HCT116 (cell line): ENCODE measurements at regions not wholly inside any gene's neighbourhood (a gene's known extent, or its start where the extent isn't known, plus 50 kb on each side); places are given as distances from the start of the nearest gene placed in this dataset.

Experiments
- CTCF ChIP-seq, 3 experiments: fragments of 200-600 bp in 1 of 3; sonication (generic) in 1 of 3; IDR thresholded peaks in 2 of 3; conservative IDR thresholded peaks in 1 of 3; 2 replicates each; pipeline ENCODE4 v1.5.1; 2012 to 2017; ENCODE audit warnings: low read depth in 2 of 3, low read length in 2 of 3, antibody characterized with exemption in 1 of 3, borderline replicate concordance in 1 of 3, control low read depth in 1 of 3, mild to moderate bottlenecking in 1 of 3, mixed read lengths in 1 of 3, mixed run types in 1 of 3, moderate library complexity in 1 of 3; ENCODE audit not compliant: insufficient read depth in 1 of 3
- EZH2 ChIP-seq: fragments of 200-600 bp; sonication (generic); IDR thresholded peaks from 2 replicates; pipeline ENCODE4 v1.6.1; 2017; ENCODE audit warnings: antibody characterized with exemption, mixed run types

DNA sequence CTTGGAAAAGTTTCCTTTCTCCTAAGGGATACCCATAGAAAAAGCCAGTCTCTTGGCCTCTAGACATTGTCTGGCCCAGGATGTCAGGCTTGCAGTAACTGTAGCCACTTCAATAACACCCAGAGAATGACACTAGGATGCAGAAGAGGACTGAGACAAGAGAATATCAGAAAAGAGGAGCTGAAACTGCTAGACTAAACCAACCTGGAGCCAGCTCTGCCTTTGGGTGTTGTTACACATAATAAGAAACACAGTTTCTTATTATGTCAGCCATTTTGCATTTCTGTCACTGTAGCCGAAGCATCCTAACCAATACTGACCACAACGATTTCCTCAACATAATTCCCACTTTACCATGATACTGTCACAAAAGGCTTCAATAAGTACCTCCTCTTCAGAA lies 72.2 kb upstream of the RCN1 start:
- TF ChIP-seq CTCF (IDR thresholded peaks at IDR 0.05 in 2 of 3, conservative IDR thresholded peaks at IDR 0.05 in 1 of 3; ENCODE audit: borderline replicate concordance in 1 of 3, insufficient read depth in 1 of 3, low read depth in 2 of 3, low read length in 2 of 3): no peak
- no peak for TF ChIP-seq EZH2
